GM10266 (cell line): ENCODE measurements at regions not wholly inside any gene's neighbourhood (a gene's known extent, or its start where the extent isn't known, plus 50 kb on each side); places are given as distances from the start of the nearest gene placed in this dataset.
"Not testable (repeated sequence)": the region's sequence is repeated elsewhere in the genome, so short reads cannot be mapped to it uniquely, and the experiment has no call there.

Experiments
- DNase-seq: peaks from one replicate; pipeline ENCODE4 v3.0.0; 2012; ENCODE audit errors: extremely low spot score
- CTCF ChIP-seq: IDR thresholded peaks from 2 replicates; pipeline ENCODE4 v1.5.1; 2012; ENCODE audit warnings: mild to moderate bottlenecking, low read depth; ENCODE audit not compliant: control insufficient read depth, insufficient read depth; ENCODE audit errors: missing control alignments

- no peak for TF ChIP-seq CTCF
- no peak for DNase-seq
Measured at GRCh38 chr16:64088838-64089237, 1033.0 kb downstream of the CDH11 start.

- no peak for DNase-seq
- TF ChIP-seq CTCF = no peak
Measured at GRCh38 chr16:64085296-64085695, 1036.6 kb downstream of the CDH11 start.

- DNase-seq = no peak
- TF ChIP-seq CTCF = no peak
Measured at GRCh38 chr16:64084706-64085105, 1037.2 kb downstream of the CDH11 start.

GRCh38 chr16:64083428-64084129, 1038.3 kb downstream of the CDH11 start:
- no peak for TF ChIP-seq CTCF

GRCh38 chr16:64077242-64077641, 1044.6 kb downstream of the CDH11 start:
- TF ChIP-seq CTCF = no peak
- DNase-seq = no peak

More at GRCh38 chr16:64083428-64084129, 1038.3 kb downstream of the CDH11 start:
- no peak for DNase-seq

GRCh38 chr16:64074706-64075105, 1047.2 kb downstream of the CDH11 start:
- DNase-seq = no peak
- TF ChIP-seq CTCF = no peak

- not testable (repeated sequence) for DNase-seq
Measured at GRCh38 chr16:64072131-64072730, 1049.6 kb downstream of the CDH11 start.
